GM19238 (cell line): ENCODE measurements at regions not wholly inside any gene's neighbourhood (a gene's known extent, or its start where the extent isn't known, plus 50 kb on each side); places are given as distances from the start of the nearest gene placed in this dataset.
"Not testable (repeated sequence)": the region's sequence is repeated elsewhere in the genome, so short reads cannot be mapped to it uniquely, and the experiment has no call there.

Source experiments
- DNase-seq: peaks from one replicate; pipeline ENCODE4 v3.0.0; 2011; ENCODE audit warnings: low spot score; ENCODE audit not compliant: insufficient read length

GRCh38 chr12:46493834-46494181, 121.2 kb upstream of the SLC38A2 start:
- no peak for DNase-seq

- no peak for DNase-seq
These were observed 120.7 kb upstream of the SLC38A2 start for GRCh38 chr12:46493150-46493833.

- no peak for DNase-seq
These were observed 120.0 kb upstream of the SLC38A2 start for GRCh38 chr12:46492471-46493085.

- DNase-seq = no peak
These were observed 119.0 kb upstream of the SLC38A2 start for GRCh38 chr12:46491548-46491947.

GRCh38 chr12:46490635-46491034, 118.1 kb upstream of the SLC38A2 start:
- DNase-seq = no peak

GRCh38 chr12:46489951-46490388, 117.4 kb upstream of the SLC38A2 start:
- no peak for DNase-seq

- DNase-seq = no peak
These were observed 115.1 kb upstream of the SLC38A2 start for GRCh38 chr12:46487567-46488131.

- no peak for DNase-seq
These were observed 114.0 kb upstream of the SLC38A2 start for GRCh38 chr12:46486588-46486987.

GRCh38 chr12:46485853-46486252, 113.3 kb upstream of the SLC38A2 start:
- no peak for DNase-seq

GRCh38 chr12:46484396-46485061, 112.0 kb upstream of the SLC38A2 start:
- no peak for DNase-seq

GRCh38 chr12:46483572-46484395, 111.2 kb upstream of the SLC38A2 start:
- no peak for DNase-seq

GRCh38 chr12:46480724-46481123, 108.2 kb upstream of the SLC38A2 start:
- DNase-seq = no peak

- DNase-seq = no peak
These were observed 107.7 kb upstream of the SLC38A2 start for GRCh38 chr12:46480316-46480715.

- no peak for DNase-seq
These were observed 105.5 kb upstream of the SLC38A2 start for GRCh38 chr12:46478123-46478522.

- DNase-seq = no peak
These were observed 105.0 kb upstream of the SLC38A2 start for GRCh38 chr12:46477541-46477940.

- DNase-seq = no peak
These were observed 103.5 kb upstream of the SLC38A2 start for GRCh38 chr12:46475972-46476645.

GRCh38 chr12:46474385-46474784, 101.8 kb upstream of the SLC38A2 start:
- DNase-seq = not testable (repeated sequence)

- DNase-seq = peak; percentile 13
These were observed 101.2 kb upstream of the SLC38A2 start for GRCh38 chr12:46473634-46474329.

GRCh38 chr12:46472893-46473633, 100.5 kb upstream of the SLC38A2 start:
- DNase-seq = no peak
